Tibial nerve (tissue), 4 donors: ENCODE measurements at regions not wholly inside any gene's neighbourhood (a gene's known extent, or its start where the extent isn't known, plus 50 kb on each side); places are given as distances from the start of the nearest gene placed in this dataset.

Experiments
- CTCF ChIP-seq, 5 experiments: fragments of 200-600 bp in 3 of 5; fragments of 450-650 bp in 2 of 5; sonication (generic) in 3 of 5; IDR thresholded peaks; one replicate each; pipeline ENCODE4 v1.5.1; 2016 to 2019; ENCODE audit warnings: antibody characterized with exemption in 5 of 5, mild to moderate bottlenecking in 3 of 5, moderate library complexity in 2 of 5
- EP300 ChIP-seq, 2 donors: sonication (generic); formaldehyde crosslinking; IDR thresholded peaks; one replicate each; pipeline ENCODE4 v1.6.1; 2017; ENCODE audit warnings: antibody characterized with exemption in 2 of 2, mild to moderate bottlenecking in 1 of 2
- POLR2A ChIP-seq, 2 donors: fragments of 450-650 bp; IDR thresholded peaks; one replicate each; pipeline ENCODE4 v1.6.1; 2017; ENCODE audit warnings: antibody characterized with exemption in 2 of 2, mild to moderate bottlenecking in 2 of 2, moderate library complexity in 2 of 2

GRCh38 chr2:225891771-225892170 is 492.3 kb downstream of the NYAP2 start:
- TF ChIP-seq CTCF (IDR thresholded peaks at IDR 0.05): no peak
- TF ChIP-seq POLR2A (IDR thresholded peaks at IDR 0.05): no peak
- TF ChIP-seq EP300 (IDR thresholded peaks at IDR 0.05): no peak
